ENCODE measurements at regions not wholly inside any gene's neighbourhood (a gene's known extent, or its start where the extent isn't known, plus 50 kb on each side); places are given as distances from the start of the nearest gene placed in this dataset.

DNA sequence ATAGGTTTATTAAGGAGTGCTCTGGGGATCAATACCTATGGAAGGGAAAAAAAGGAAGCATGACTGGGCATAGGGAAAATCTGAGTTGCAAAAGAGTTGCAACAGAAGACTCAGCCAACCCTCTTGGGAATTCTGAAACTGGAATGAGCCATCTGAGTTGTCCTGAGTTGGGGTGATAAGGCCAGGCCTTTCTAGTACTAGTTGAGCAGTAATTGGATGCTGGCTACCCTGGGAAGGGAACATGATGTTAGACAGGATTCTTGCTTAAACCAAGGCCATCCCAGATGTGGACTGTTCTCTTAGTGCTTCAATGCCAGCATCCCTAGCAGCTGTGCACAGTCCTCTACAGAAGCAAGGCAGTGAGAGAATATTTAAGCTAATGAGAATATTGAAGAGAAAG lies 348.8 kb upstream of the GULP1 start:
- TF ChIP-seq CTCF (IDR thresholded peaks at IDR 0.05; ENCODE audit: low read depth, low read length) (no peak), POLR2A (IDR thresholded peaks at IDR 0.05; ENCODE audit: extremely low read depth, insufficient read length) (no peak)

All from NB4 (cell line).